Kidney (tissue), 13 donors: ENCODE measurements at regions not wholly inside any gene's neighbourhood (a gene's known extent, or its start where the extent isn't known, plus 50 kb on each side); places are given as distances from the start of the nearest gene placed in this dataset.
"Not testable (repeated sequence)": the region's sequence is repeated elsewhere in the genome, so short reads cannot be mapped to it uniquely, and the experiment has no call there.

ENCODE experiments used
- DNase-seq, 5 donors: peaks; one replicate each; pipeline ENCODE4 v3.0.0-alpha.2; 2013 to 2020
- FAIRE-seq: peaks from 2 replicates; lab custom pipeline; 2012; peaks lifted over from hg19 to GRCh38; lab: Jason Lieb, UNC
- H3K27ac ChIP-seq, 2 donors: one replicate each; pipeline ENCODE4 v1.7.0; 2013; ENCODE audit warnings: low read depth in 2 of 2, low read length in 2 of 2, inconsistent platforms in 1 of 2
- H3K27me3 ChIP-seq: one replicate; pipeline ENCODE4 v1.7.1; 2013; ENCODE audit warnings: low read length, inconsistent platforms; ENCODE audit not compliant: control insufficient read depth, insufficient read depth
- H3K36me3 ChIP-seq, 3 donors: one replicate each; pipeline versions ENCODE4 v1.7.0 to v1.7.1; 2013; ENCODE audit warnings: low read length in 3 of 3, control low read depth in 1 of 3, inconsistent platforms in 1 of 3; ENCODE audit not compliant: insufficient read depth in 3 of 3, control insufficient read depth in 2 of 3
- H3K4me1 ChIP-seq, 3 donors: one replicate each; pipeline versions ENCODE4 v1.7.0 to v1.7.1; 2013; ENCODE audit warnings: low read length in 3 of 3, inconsistent platforms in 1 of 3, low read depth in 1 of 3; ENCODE audit not compliant: control insufficient read depth in 2 of 3, insufficient read depth in 2 of 3
- H3K4me3 ChIP-seq, 3 donors: one replicate each; pipeline versions ENCODE4 v1.7.0 to v1.8.1; 2013; ENCODE audit warnings: low read length in 3 of 3, control low read depth in 1 of 3, inconsistent platforms in 1 of 3
- H3K9ac ChIP-seq, 3 donors: one replicate each; pipeline versions ENCODE4 v1.7.0 to v1.7.1; 2013; ENCODE audit warnings: low read length in 3 of 3, control low read depth in 1 of 3, inconsistent platforms in 1 of 3
- H3K9me3 ChIP-seq, 3 donors: one replicate each; pipeline versions ENCODE4 v1.7.0 to v1.7.1; 2013; ENCODE audit warnings: low read length in 3 of 3, control low read depth in 1 of 3, inconsistent platforms in 1 of 3; ENCODE audit not compliant: control insufficient read depth in 2 of 3, insufficient read depth in 1 of 3
- CTCF ChIP-seq: IDR thresholded peaks from 3 replicates; pipeline ENCODE4 v1.5.1; 2012; ENCODE audit warnings: mild to moderate bottlenecking, moderate library complexity, borderline replicate concordance; ENCODE audit not compliant: insufficient read depth; ENCODE audit errors: extremely low read depth
- intact Hi-C: fragments of 100-400 bp; cut with DNase I; formaldehyde crosslinking; loops from one replicate; pipeline ENCODE4 v1.11.1; 2022
- donor health status: control.
- donor health status: control.
- donor health status: control.
- donor health status: control.
- donor health status: control.
- donor health status: DM: yes; HTN: yes; CAD: no.
- donor health status: Normal renal cell carcinoma (clear cell type).

GRCh38 chr13:90348477-90349136 lies 998.9 kb upstream of the MIR17HG start:
- H3K9me3 ChIP-seq, H3K27me3 ChIP-seq, intact Hi-C loops, FAIRE-seq, H3K4me1 ChIP-seq, H3K9ac ChIP-seq, H3K4me3 ChIP-seq, DNase-seq, H3K27ac ChIP-seq, H3K36me3 ChIP-seq: not testable (repeated sequence)

GRCh38 chr13:90352763-90353162 lies 994.7 kb upstream of the MIR17HG start:
- Histone ChIP-seq H3K9ac (no peak overlapping the region), H3K27ac (no peak overlapping the region), H3K27me3 (no peaks in the 10 kb centered on the region), H3K9me3 (no peaks in the 10 kb centered on the region), H3K36me3 (no peaks in the 10 kb centered on the region), H3K4me3 (no peak overlapping the region), H3K4me1 (no peaks in the 10 kb centered on the region)
- DNase-seq (no peak), FAIRE-seq (no peak)
- TF ChIP-seq CTCF: no peak
- intact Hi-C loops: no loop called here

- Histone ChIP-seq H3K27ac (no peak overlapping the region), H3K4me1 (no peaks in the 10 kb centered on the region), H3K27me3 (no peaks in the 10 kb centered on the region), H3K9ac (no peak overlapping the region), H3K4me3 (no peak overlapping the region), H3K9me3 (no peaks in the 10 kb centered on the region), H3K36me3 (no peaks in the 10 kb centered on the region)
- intact Hi-C loops: no loop called here
- TF ChIP-seq CTCF: no peak
- no peak for DNase-seq
- FAIRE-seq: peak; percentile 90
Observed at GRCh38 chr13:90355162-90355751, 992.2 kb upstream of the MIR17HG start.

- intact Hi-C loops: no loop called here
- no peak overlapping the region for H3K9ac ChIP-seq
- TF ChIP-seq CTCF: no peak
- H3K27ac ChIP-seq: no peak overlapping the region
- DNase-seq: no peak
- H3K27me3 ChIP-seq: no peaks in the 10 kb centered on the region
- FAIRE-seq: no peak
- H3K36me3 ChIP-seq: no peaks in the 10 kb centered on the region
- no peaks in the 10 kb centered on the region for H3K4me1 ChIP-seq
- no peaks in the 10 kb centered on the region for H3K9me3 ChIP-seq
- no peak overlapping the region for H3K4me3 ChIP-seq
Observed at GRCh38 chr13:90360785-90361184, 986.7 kb upstream of the MIR17HG start.
